GM18511 (cell line): ENCODE measurements at regions not wholly inside any gene's neighbourhood (a gene's known extent, or its start where the extent isn't known, plus 50 kb on each side); places are given as distances from the start of the nearest gene placed in this dataset.
"Not testable (repeated sequence)": the region's sequence is repeated elsewhere in the genome, so short reads cannot be mapped to it uniquely, and the experiment has no call there.

ENCODE experiments used
- ATAC-seq: cut with Tn5 transposase; IDR thresholded peaks from one replicate; pipeline ENCODE4 v1.9.1; 2021; ENCODE audit warnings: mild to moderate bottlenecking, moderate library complexity; ENCODE audit not compliant: unreplicated experiment

DNA sequence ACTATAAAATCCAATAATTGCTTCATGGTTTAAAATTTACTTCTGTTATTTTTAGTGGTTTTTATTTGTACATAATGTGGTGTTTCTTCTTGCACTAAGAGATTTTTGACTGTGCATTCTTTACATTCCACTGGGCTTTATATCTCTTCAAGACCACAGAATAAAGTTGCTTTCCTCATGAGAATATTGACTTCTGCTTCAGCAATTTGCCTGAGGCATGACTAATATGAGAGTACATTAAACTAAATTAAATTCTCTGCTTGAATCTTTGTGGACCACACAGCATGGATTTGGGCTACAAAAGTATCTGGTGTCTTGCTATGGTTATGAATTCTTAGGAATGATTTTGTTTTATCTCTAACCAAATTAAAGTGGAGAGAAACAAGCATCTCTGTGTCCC, 1463.4 kb upstream of the PCDH20 start:
- no peak for ATAC-seq

DNA sequence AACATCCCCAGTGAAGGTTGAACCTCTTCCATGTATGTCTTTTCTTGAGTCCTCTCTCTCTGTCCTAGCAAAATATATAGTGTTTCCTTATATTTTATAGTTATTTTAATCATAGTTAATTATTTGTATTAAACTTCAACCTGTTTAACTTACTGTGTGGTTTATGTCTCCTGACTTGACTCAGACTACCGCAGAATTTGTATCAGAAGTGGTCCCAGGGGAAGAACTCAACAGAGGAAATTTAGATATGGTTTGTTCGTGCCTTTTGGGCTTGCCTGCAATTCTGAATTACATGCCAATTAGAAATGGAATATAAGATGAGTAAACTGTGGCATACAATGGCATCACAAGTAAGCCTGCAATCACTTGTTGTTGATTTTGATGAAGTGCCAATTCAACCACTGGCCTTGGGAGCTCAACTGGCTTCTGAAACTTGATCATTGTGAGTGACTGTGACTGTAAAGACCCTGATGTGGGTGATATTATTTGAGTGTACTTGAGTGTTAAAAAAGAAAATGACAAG, 1459.5 kb upstream of the PCDH20 start:
- ATAC-seq = no peak

DNA sequence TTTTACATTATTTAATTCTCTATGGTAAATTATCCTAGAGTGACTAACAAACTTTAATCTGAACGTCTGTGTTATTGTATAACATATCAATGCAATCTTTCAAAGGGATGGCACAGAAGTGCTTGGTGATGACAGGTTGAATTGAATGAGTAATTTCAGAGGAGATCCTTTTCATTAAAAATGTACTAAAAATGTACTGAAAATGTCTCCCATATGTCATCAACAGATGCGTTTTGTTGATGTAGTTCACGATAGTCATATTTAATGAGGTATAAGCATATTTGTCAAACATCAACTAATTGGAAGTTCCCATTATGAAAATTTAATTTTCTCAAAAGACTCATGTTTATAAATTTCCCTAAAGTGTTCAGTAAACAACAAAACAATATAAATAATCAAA, 1434.7 kb upstream of the PCDH20 start:
- no peak for ATAC-seq

DNA sequence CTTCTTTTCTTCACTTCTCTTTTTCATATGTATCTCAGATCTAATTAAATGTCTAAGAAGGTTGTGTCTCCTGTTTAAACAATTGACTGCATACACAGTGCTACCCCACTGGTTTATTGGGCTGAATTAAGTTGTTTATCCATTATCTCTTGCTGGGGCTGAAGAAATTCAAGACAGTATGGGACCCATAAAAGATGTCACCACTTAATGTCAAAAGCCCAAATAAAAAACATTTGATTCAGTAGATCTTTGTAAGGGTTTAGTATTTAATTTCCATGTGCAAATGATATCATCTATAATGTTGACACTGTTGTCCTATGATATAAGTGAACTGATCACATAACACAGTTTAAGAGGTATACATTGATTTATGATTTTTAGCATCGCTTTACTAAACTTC, 1431.9 kb upstream of the PCDH20 start:
- ATAC-seq = no peak

DNA sequence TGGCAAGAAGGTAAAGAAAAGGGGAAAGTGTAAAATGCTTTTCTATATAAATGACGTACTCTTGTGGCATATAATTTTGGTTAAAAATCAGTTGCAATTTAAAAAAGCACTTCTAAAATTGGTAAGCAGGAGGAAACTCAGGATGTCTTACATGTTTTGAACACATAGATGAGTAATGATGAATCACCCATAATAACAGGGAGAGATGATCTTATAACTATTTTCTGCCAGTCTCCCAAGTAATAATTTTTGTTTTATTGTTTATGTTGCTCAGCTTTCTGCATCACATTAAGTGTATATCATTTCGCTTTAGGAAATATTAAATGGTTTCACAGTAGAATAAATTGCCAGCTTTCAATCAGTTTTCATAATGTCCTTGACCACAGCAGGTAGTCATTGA, 1430.7 kb upstream of the PCDH20 start:
- ATAC-seq = no peak

DNA sequence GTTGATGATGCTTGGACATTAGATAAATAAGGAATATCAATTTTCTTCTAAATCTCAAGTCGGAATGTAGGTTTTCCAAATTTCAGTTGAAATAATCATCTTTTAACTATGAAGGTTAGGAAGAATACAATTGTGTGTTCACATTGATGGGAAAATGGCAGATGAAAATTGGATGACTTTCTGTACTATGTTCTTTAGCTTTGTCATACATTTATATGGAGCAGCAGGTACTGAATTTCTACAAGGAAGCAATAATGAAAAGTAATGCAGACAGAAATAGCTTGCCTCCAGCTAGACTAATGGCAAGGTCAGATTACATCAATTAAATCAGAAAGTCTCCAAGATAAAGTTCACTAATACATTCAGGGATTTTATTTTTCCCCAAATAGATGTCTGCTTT, 1423.7 kb upstream of the PCDH20 start:
- ATAC-seq = no peak

DNA sequence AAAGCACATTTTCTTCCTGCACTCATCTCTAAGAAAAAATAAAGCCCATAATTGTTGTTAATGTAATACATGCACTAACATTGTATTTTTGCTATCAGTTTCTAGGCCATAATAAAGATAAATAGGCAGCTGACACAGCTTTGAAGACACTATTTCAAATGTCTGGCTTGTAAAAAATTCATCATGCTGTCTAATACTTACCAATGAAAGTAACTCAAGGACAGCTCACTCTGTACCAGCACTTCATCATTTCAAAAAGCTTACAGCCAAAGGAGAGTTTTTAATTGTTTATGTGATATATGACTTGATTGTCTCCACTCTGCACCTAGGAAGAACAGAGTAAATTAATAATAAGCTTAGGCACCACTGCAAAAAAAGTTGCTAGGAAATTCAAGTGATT, 1423.3 kb upstream of the PCDH20 start:
- no peak for ATAC-seq

DNA sequence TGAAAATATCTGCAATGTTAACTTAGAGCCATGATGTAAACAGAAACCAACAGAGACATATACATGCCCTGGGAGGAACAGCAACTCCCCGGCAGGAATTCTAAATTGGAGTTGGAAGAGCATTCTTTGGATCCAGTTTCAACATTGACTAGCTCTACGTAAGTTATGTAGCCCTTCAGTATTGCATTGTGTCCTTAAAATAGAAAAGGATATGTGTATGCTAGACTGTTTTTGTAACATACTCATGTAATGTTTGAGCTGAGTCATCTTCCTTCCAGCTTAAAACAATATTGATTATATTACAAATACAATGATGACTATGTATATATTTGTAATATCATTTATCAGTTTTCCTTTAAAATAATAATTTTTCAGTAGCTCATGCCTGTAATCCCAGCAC, 1422.2 kb upstream of the PCDH20 start:
- ATAC-seq = no peak

DNA sequence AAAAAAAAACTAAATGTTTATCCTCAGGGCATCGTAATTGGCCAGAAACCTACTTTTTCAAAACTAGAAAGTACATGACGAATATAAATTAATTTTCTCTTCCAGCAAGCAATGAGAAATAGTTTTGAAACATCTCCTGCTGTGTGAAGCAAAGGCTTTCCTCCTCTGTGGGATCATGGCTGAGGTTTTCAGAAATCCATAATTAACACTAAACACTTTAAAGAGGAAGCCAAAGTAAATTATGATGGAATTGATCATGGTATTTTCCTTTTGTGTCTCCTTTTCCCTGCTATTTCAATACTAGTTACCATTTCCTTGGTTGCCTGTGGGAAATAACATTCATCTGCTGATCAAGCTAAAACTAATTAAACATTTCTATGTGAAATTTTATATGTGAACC, 1413.8 kb upstream of the PCDH20 start:
- no peak for ATAC-seq

DNA sequence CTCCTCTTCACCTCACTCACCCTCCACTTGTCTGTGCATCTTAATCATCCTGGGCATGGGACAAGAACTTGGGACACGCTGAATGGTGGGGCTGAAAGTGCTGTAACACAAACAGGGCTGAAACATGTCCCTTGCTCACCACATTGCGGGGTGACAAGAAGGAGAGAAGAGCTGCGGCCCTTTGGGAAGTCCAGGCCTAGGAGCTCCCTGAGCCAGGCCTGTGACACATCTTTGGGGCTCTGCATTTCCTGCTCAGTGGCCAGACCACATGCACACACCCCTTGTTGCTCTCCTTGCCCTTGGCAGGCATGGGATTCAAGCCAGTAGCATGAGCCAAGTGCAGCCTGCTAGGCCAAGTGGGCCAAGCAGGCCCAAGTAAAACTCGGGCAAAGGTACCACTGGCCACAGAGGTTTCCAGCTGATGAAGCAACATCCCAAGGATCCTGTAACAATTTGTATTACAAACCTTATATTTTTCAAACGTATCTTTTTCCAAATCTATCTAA, 1384.3 kb upstream of the PCDH20 start:
- ATAC-seq = no peak

DNA sequence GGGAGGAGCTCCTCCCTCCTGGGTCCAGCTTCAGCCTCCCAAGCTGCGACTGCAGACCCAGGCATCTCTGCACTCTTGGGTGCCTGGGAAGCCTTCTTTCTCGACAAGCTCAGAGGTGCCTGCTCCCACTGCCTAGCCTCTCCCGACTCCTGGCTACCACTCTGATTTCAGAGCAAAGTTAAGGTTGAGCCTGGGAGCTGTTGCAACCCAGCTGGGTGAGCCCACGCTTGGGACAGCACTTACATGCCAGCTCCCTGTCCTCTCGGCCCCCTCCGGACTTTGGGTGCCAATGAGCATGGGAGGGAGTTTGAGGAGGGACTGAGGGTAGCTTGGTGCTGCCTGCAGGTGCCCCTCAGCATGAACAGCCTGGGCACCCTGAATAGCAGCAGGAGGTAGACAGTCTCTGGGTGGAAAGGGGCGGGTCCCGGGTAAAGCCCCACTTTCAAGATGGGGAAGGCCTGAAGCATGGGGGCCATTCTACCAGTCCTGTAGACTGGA, 1383.4 kb upstream of the PCDH20 start:
- no peak for ATAC-seq

DNA sequence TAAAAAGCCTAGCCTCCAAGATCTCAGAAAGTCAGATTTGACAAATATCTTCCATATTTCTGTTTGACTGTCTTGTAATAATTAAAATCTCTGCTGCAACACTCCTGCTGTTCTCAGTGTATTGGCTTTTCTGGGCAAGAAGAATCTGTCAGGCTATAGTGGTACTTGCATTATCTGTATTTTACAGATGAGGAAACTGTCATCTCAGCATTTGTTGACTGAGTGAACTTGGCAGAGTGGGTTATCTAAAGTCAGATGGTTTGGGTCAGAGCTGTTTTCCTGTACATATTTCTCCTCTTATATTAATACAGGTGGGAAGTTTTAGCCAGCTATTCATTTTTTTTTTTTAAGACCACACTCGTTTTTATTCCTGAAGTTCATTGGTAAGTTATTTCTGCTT, 1378.2 kb upstream of the PCDH20 start:
- no peak for ATAC-seq

DNA sequence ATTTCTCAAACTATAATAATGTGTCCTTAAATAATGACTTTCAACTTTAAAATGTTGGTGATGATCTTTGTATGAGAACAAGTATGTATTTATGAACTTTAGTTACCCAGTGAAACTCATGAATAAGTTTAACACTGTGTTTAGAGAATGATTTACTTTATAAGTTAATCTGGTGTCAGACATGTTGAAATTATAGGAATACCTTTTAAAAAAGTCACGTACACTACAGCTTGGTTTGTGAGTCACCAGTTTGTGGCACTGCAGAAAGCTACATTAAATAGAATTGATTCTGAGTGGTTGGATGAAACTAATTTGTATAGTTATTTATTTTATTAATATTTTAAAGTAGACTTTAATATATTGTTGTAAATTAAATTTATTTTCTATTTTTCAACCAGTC, 1366.2 kb upstream of the PCDH20 start:
- no peak for ATAC-seq

DNA sequence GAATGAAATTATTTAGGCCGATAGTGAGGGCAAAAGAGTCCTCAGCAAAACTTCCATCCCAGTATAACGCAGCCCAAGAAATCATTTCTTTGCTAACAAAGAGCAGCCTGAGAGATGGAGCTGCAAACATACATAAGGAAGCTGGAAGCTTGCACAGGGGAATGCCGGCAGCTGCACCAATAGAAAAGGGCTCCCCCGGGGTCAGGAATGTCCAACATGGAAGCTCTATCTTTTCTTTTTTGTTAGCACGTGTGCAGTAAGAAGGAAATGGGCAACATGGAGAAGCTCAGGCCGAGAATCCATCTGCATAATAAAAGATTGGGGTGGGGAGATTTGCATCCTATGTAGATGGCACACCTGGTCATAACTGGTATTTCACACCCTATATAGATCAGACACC, 1363.5 kb upstream of the PCDH20 start:
- ATAC-seq = no peak

DNA sequence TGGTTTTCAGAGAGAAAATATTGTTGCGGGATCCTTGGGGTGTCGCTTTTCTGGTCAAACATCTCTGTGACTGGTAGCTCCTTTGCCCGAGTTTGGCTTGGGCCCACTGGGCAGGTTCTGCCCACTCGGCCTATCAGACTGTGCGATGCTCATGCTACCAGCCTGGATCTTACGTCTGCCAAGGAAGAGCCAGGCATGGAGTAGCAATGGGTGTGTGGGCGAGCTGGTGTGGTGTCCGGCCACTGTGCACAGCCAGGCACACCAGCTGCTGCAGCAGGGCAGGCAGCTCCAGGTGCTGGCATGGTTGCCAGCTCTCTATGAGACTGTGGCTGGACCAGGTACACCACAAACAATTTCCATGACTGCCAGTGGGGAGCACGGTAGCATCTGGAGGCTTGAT, 1351.8 kb upstream of the PCDH20 start:
- no peak for ATAC-seq

DNA sequence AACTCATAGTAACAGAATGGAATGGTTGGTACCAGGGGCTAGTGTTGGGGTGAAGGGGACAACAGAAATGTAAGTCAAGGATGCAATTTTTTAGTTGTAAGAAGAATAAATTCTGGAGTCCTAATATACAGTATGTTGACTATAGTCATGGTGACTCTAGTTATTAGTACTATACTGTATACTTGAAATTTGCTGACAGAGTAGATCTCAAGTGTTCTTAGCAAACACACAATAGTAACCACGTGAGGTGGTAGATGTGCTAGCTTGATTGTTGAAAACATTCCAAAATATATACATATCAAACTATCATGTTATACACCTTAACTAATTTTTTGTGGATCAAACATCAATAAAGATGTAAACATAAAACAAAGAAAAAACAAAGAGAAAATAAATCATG, 1345.1 kb upstream of the PCDH20 start:
- no peak for ATAC-seq

DNA sequence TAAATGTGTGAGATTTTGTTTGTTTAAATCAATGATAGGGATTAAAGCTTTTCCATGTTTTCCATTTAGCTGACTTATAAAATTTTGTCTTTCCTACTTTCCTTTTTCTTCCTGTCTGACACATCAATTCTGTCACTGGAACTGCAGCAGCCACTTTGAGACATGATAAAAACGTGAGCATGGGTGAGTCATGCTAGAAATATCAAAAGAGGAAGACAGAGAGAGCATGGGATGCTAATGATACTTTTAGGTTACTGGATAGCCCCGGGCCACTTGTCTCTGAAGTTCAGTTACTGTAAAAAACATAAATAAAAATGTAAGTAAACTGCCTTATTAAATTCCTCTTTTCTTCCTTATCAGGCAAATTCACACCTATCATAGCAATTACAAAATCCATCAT, 1332.0 kb upstream of the PCDH20 start:
- ATAC-seq = no peak

DNA sequence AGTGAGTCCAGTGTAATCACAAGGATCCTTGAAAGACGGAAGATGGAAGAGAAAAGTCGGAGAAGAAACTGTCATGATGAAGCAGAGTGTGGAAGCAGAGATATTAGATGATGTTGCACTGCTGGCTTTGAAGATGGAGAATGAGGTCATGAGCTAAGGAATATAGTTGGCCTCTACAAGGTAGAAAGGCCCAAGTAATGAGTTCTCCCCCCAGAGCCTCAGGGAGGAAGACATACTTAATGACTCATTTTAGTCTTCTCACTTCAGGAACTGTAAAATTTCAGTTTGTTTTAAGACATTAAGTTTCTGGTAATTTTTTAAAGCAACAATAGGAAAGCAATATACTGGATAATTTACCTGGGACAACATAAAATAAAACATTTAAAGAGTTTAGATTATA, 1331.5 kb upstream of the PCDH20 start:
- no peak for ATAC-seq

DNA sequence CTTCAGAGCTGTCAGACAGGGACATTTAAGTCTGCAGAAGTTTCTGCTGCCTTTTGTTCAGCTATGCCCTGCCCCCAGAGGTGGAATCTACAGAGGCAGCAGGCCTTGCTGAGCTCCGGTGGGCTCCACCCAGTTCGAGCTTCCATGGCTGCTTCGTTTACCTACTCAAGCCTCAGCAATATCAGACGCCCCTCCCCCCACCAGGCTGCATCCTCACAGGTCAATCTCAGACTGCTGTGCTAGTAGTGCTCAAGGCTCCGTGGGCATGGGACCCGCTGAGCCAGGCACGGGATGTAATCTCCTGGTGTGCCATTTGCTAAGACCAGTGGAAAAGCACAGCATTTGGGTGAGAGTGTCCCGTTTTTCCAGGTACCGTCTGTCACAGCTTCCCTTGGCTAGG, 1314.1 kb upstream of the PCDH20 start:
- not testable (repeated sequence) for ATAC-seq

DNA sequence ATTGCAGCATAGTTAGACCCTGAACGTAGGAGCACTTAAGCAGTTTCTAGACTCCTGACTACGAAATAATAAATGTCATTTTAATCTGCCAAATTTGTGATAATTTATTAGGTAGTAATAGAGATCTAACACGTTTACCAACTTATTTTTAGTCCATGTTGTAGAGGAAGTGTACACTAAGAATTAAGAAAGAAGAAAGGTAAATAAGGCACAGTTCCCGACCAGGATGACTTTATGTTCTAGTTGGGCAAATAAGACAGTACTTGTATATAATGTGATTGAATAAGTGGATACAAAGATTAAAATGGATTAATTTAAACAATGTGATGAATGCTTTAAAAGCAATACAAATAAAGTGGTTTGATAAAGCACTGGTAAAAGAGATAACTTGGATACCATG, 1306.2 kb upstream of the PCDH20 start:
- no peak for ATAC-seq

DNA sequence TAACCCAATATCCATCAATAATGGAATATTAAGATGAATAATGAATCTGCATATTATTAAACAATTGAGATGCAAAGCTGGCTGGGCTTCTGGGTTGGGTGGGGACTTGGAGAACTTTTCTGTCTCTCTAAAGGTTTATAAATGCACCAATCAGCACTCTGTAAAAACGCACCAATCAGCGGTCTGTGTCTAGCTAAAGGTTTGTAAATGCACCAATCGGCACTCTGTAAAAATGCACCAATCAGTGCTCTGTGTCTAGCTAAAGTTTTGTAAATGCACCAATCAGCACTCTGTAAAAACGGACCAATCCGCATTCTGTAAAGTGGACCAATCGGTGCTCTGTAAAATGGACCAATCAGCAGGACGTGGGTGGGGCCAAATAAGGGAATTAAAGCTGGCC, 1296.3 kb upstream of the PCDH20 start:
- ATAC-seq = not testable (repeated sequence)

DNA sequence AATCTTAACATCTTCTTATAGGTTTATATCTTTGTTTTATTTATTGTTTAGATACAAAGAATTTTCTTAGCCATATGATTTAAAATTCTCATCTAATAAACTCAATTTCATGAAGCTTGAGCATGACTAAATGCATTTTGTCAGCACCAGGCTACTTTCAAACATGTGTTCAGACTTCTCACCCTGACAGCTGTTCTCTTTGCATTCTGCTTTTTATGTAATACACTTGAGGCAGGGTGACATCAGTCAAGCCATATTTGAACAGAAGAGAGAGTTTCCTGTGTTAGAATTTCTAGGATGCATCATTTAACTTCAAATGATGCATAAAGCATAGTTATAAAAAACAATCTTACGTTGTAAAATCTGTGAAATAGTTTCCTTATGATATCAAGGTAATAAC, 1295.1 kb upstream of the PCDH20 start:
- no peak for ATAC-seq

DNA sequence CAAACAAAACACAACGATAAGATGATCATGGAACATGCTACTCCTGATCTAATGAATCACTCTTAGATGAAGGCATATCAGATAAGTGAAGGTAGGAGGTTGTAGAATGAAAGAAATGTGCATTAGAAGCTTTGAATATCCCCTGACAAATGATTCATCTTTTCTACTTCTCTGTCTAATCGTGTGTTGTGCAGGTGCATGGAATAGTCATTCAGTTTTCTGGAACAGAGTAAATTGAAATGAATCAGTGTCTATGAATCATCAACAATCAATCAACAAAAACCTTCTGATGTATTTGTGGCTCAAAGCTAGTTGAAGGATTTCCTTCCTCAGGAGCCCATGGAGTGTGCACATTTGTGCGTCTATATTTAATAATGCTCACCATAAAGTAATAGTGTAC, 1290.4 kb upstream of the PCDH20 start:
- ATAC-seq = no peak
